C1 segment of cervical spinal cord (tissue), 14 donors: ENCODE measurements at regions not wholly inside any gene's neighbourhood (a gene's known extent, or its start where the extent isn't known, plus 50 kb on each side); places are given as distances from the start of the nearest gene placed in this dataset.
"Not testable (repeated sequence)": the region's sequence is repeated elsewhere in the genome, so short reads cannot be mapped to it uniquely, and the experiment has no call there.

Experiments used
- DNase-seq, 14 donors: peaks; one replicate each; lab custom pipeline; 2025; lab: John Stamatoyannopoulos, UW

- not testable (repeated sequence) for DNase-seq
Measured at GRCh38 chr6:94557207-94557606, 1020.1 kb upstream of the MANEA start.

GRCh38 chr6:94548201-94548600, 1029.1 kb upstream of the MANEA start:
- DNase-seq = no peak

GRCh38 chr6:94535798-94536197, 1041.5 kb upstream of the MANEA start:
- no peak for DNase-seq

- DNase-seq = no peak
Measured at GRCh38 chr6:94511502-94512088, 1065.7 kb upstream of the MANEA start.

- no peak for DNase-seq
Measured at GRCh38 chr6:94510877-94511276, 1066.5 kb upstream of the MANEA start.

GRCh38 chr6:94501516-94501915, 1075.8 kb upstream of the MANEA start:
- DNase-seq = no peak

- no peak for DNase-seq
Measured at GRCh38 chr6:94498099-94498498, 1078.7 kb upstream of the EPHA7 start.

GRCh38 chr6:94494500-94494899, 1075.1 kb upstream of the EPHA7 start:
- no peak for DNase-seq

- no peak for DNase-seq
Measured at GRCh38 chr6:94487371-94487770, 1068.0 kb upstream of the EPHA7 start.

- peak in 2 of 14 donors; percentile 2 to 33 for DNase-seq
Measured at GRCh38 chr6:94478133-94479005, 1059.0 kb upstream of the EPHA7 start.

GRCh38 chr6:94468830-94469229, 1049.5 kb upstream of the EPHA7 start:
- DNase-seq = no peak

GRCh38 chr6:94464018-94464510, 1044.7 kb upstream of the EPHA7 start:
- no peak for DNase-seq

- DNase-seq = no peak
Measured at GRCh38 chr6:94463306-94463705, 1043.9 kb upstream of the EPHA7 start.

GRCh38 chr6:94462231-94462630, 1042.9 kb upstream of the EPHA7 start:
- DNase-seq = no peak

- DNase-seq = no peak
Measured at GRCh38 chr6:94456266-94456665, 1036.9 kb upstream of the EPHA7 start.

GRCh38 chr6:94454231-94454630, 1034.9 kb upstream of the EPHA7 start:
- no peak for DNase-seq

GRCh38 chr6:94446120-94446519, 1026.8 kb upstream of the EPHA7 start:
- no peak for DNase-seq

- peak in 1 of 14 donors; percentile 0 for DNase-seq
Measured at GRCh38 chr6:94443701-94444100, 1024.3 kb upstream of the EPHA7 start.

GRCh38 chr6:94424692-94425091, 1005.3 kb upstream of the EPHA7 start:
- DNase-seq = no peak

GRCh38 chr6:94417363-94417762, 998.0 kb upstream of the EPHA7 start:
- no peak for DNase-seq

- DNase-seq = no peak
Measured at GRCh38 chr6:94414041-94414440, 994.7 kb upstream of the EPHA7 start.

GRCh38 chr6:94401311-94401710, 982.0 kb upstream of the EPHA7 start:
- DNase-seq = no peak

- no peak for DNase-seq
Measured at GRCh38 chr6:94394822-94395221, 975.5 kb upstream of the EPHA7 start.
